HepG2 (cell line): ENCODE measurements at regions not wholly inside any gene's neighbourhood (a gene's known extent, or its start where the extent isn't known, plus 50 kb on each side); places are given as distances from the start of the nearest gene placed in this dataset.

Experiments used
- ATAC-seq: fragments of 200-7000 bp; cut with Tn5 transposase; 3 replicates; pipeline ENCODE4 v1.9.1; 2020; ENCODE audit warnings: mild to moderate bottlenecking, moderate library complexity
- BruUV-seq: library from RNA; stranded (reverse); fragments of 400-500 nt; replicated peaks from 2 replicates; lab custom pipeline; 2021; lab: Mats Ljungman, UMichigan
- CTCF ChIA-PET: fragments of 300-600 bp; formaldehyde crosslinking; extraction: SDS; loops from one replicate; lab custom pipeline; 2021; ENCODE audit warnings: low total read pairs, inconsistent platforms, low intra/inter-chr PET ratio; lab: Yijun Ruan, JAX
- POLR2A ChIA-PET: fragments of 350-600 bp; sonication (Branson Sonifier 250); formaldehyde crosslinking; loops from one replicate; lab custom pipeline; 2020; ENCODE audit warnings: antibody characterized with exemption, inconsistent platforms; lab: Yijun Ruan, JAX
- DNase-seq: peaks from one replicate; pipeline ENCODE4 v3.0.0-alpha.2; 2015; ENCODE audit warnings: low spot score
- FAIRE-seq: peaks from 3 replicates; lab custom pipeline; 2011; peaks lifted over from hg19 to GRCh38; lab: Jason Lieb, UNC
- H2AFZ ChIP-seq: one replicate; pipeline ENCODE4 v1.6.1; 2011; ENCODE audit warnings: low read length, inconsistent platforms
- H3K27ac ChIP-seq: fragments of 300-600 bp; 3 replicates; pipeline ENCODE4 v1.8.0; 2011; ENCODE audit warnings: mixed run types, mild to moderate bottlenecking, mixed read lengths, low read length, inconsistent platforms; ENCODE audit not compliant: insufficient read depth; ENCODE audit errors: extremely low read length
- H3K27me3 ChIP-seq, 2 experiments: fragments of 200-600 bp in 1 of 2; 2 replicates in 1 of 2; 3 replicates in 1 of 2; pipeline versions ENCODE4 v1.6.0 to v1.8.0; 2011; ENCODE audit warnings: low read length in 2 of 2, mild to moderate bottlenecking in 2 of 2, moderate library complexity in 2 of 2, inconsistent platforms in 1 of 2; ENCODE audit not compliant: insufficient read depth in 2 of 2, control insufficient read depth in 1 of 2
- H3K36me3 ChIP-seq, 2 experiments: fragments of 200-600 bp in 1 of 2; replicated peaks in 1 of 2; 2 replicates in 1 of 2; 3 replicates in 1 of 2; pipeline versions ENCODE4 v1.5.1 to v1.8.0; 2011; ENCODE audit warnings: low read length in 2 of 2, inconsistent platforms in 1 of 2; ENCODE audit not compliant: insufficient read depth in 2 of 2, control insufficient read depth in 1 of 2
- H3K4me1 ChIP-seq: 2 replicates; pipeline ENCODE4 v1.5.1; 2012; ENCODE audit warnings: low read length, inconsistent platforms; ENCODE audit not compliant: insufficient read depth
- H3K4me2 ChIP-seq: 2 replicates; pipeline ENCODE4 v1.6.0; 2011; ENCODE audit warnings: low read depth, low read length, inconsistent platforms
- H3K4me3 ChIP-seq, 3 experiments: fragments of 200-600 bp in 1 of 3; sonication (generic), shearing (Covaris generic) in 1 of 3; replicated peaks in 1 of 3; 2 replicates each; pipeline ENCODE4 v1.5.1; 2011 to 2016; ENCODE audit warnings: low read length in 3 of 3, inconsistent platforms in 2 of 3, low read depth in 2 of 3, mild to moderate bottlenecking in 2 of 3, control low read depth in 1 of 3, mixed read lengths in 1 of 3; ENCODE audit not compliant: insufficient read depth in 1 of 3
- H3K79me2 ChIP-seq: one replicate; pipeline ENCODE4 v1.6.1; 2011; ENCODE audit warnings: low read length, inconsistent platforms; ENCODE audit not compliant: insufficient read depth
- H3K9ac ChIP-seq: 2 replicates; pipeline ENCODE4 v1.6.0; 2011; ENCODE audit warnings: mild to moderate bottlenecking, low read depth, low read length, inconsistent platforms; ENCODE audit not compliant: insufficient read depth
- H3K9me3 ChIP-seq: 2 replicates; pipeline ENCODE4 v1.5.1; 2012; ENCODE audit warnings: mild to moderate bottlenecking, low read length
- H4K20me1 ChIP-seq: 2 replicates; pipeline ENCODE4 v1.6.0; 2011; ENCODE audit warnings: inconsistent platforms, mild to moderate bottlenecking, low read length, moderate library complexity; ENCODE audit not compliant: insufficient read depth
- BRF2 ChIP-seq: sonication (generic); formaldehyde crosslinking; IDR thresholded peaks from 2 replicates; pipeline ENCODE4 v1.8.1; 2022; ENCODE audit warnings: mild to moderate bottlenecking, missing genetic modification reagents
- DR1 ChIP-seq: sonication (generic); formaldehyde crosslinking; IDR thresholded peaks from 2 replicates; pipeline ENCODE4 v1.8.0; 2021; ENCODE audit warnings: mild to moderate bottlenecking, missing genetic modification reagents, inconsistent platforms
- ESRRA ChIP-seq: sonication (generic); formaldehyde crosslinking; IDR thresholded peaks from 2 replicates; pipeline ENCODE4 v1.5.1; 2020; ENCODE audit warnings: mild to moderate bottlenecking, low read depth, missing genetic modification reagents
- HNF4A ChIP-seq: sonication (generic); formaldehyde crosslinking; IDR thresholded peaks from 2 replicates; pipeline ENCODE4 v1.4.0; 2020; ENCODE audit warnings: missing genetic modification reagents
- KAT8 ChIP-seq: IDR thresholded peaks from 2 replicates; pipeline ENCODE4 v1.6.1; 2016; ENCODE audit warnings: missing genetic modification reagents, missing compliant biosample characterization
- MYPOP ChIP-seq: sonication (generic); formaldehyde crosslinking; IDR thresholded peaks from 2 replicates; pipeline ENCODE4 v1.8.1; 2023; ENCODE audit warnings: mild to moderate bottlenecking, moderate library complexity, missing genetic modification reagents
- RARA ChIP-seq: IDR thresholded peaks from 2 replicates; pipeline ENCODE4 v1.6.1; 2016; ENCODE audit warnings: missing genetic modification reagents, missing compliant biosample characterization
- THYN1 ChIP-seq: sonication (generic); formaldehyde crosslinking; IDR thresholded peaks from 2 replicates; pipeline ENCODE4 v1.8.1; 2023; ENCODE audit warnings: low read depth, mild to moderate bottlenecking, moderate library complexity, missing genetic modification reagents, borderline replicate concordance
- ZNF652 ChIP-seq: IDR thresholded peaks from 2 replicates; pipeline ENCODE4 v1.6.1; 2016; ENCODE audit warnings: low read depth, borderline replicate concordance
- ZNF839 ChIP-seq: sonication (generic); formaldehyde crosslinking; IDR thresholded peaks from 2 replicates; pipeline ENCODE4 v1.4.0; 2020; ENCODE audit warnings: missing genetic modification reagents, mild to moderate bottlenecking, borderline replicate concordance
- WGBS: methylation state at CpG from one replicate; pipeline ENCODE4 v1.1.6; 2017; ENCODE audit warnings: low lambda C conversion rate; 5-methylcytosine and 5-hydroxymethylcytosine counted together
- in situ Hi-C: cut with HindIII; loops from 2 replicates; pipeline ENCODE4 v1.10.0; 2017; ENCODE audit warnings: low pct_unique_long_range_greater_than_20kb; ENCODE audit not compliant: extremely low pct_ligation_motif_present
- intact Hi-C: fragments of 100-400 bp; cut with micrococcal nuclease; formaldehyde crosslinking; loops from one replicate; pipeline ENCODE4 v1.10.0; 2022; ENCODE audit not compliant: unreplicated experiment
- TF ChIP-seq, protein P1 (sequence below): IDR thresholded peaks from 2 replicates; pipeline ENCODE4 v1.6.1; 2018; ENCODE audit warnings: missing genetic modification reagents

- Histone ChIP-seq H2AFZ (no peak overlapping the region), H3K79me2 (no peaks in the 10 kb centered on the region), H3K36me3 (no peaks in the 10 kb centered on the region), H3K4me1 (no peaks in the 10 kb centered on the region), H3K9me3 (no peaks in the 10 kb centered on the region), H3K27me3 (no peaks in the 10 kb centered on the region), H3K4me3 (no peak overlapping the region), H3K4me2 (no peak overlapping the region), H4K20me1 (no peaks in the 10 kb centered on the region), H3K9ac (no peak overlapping the region), H3K27ac (no peak overlapping the region)
- ATAC-seq (no peak), DNase-seq (no peak), FAIRE-seq (no peak)
- TF ChIP-seq KAT8: no peak
- TF ChIP-seq ZNF652 (CRISPR knock-in tag): no peak
- no peak for TF ChIP-seq THYN1 (CRISPR knock-in tag)
- TF ChIP-seq, protein P1, sequence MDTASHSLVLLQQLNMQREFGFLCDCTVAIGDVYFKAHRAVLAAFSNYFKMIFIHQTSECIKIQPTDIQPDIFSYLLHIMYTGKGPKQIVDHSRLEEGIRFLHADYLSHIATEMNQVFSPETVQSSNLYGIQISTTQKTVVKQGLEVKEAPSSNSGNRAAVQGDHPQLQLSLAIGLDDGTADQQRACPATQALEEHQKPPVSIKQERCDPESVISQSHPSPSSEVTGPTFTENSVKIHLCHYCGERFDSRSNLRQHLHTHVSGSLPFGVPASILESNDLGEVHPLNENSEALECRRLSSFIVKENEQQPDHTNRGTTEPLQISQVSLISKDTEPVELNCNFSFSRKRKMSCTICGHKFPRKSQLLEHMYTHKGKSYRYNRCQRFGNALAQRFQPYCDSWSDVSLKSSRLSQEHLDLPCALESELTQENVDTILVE: no peak
- TF ChIP-seq DR1: no peak
- no peak for TF ChIP-seq ESRRA (CRISPR knock-in tag)
- TF ChIP-seq HNF4A (CRISPR knock-in tag): no peak
- TF ChIP-seq BRF2 (CRISPR knock-in tag): no peak
- TF ChIP-seq MYPOP (CRISPR knock-in tag): no peak
- no peak for TF ChIP-seq RARA (CRISPR knock-in tag)
- TF ChIP-seq ZNF839 (CRISPR knock-in tag): no peak
- intact Hi-C loops (no loop called here), in situ Hi-C loops (no loop called here)
- POLR2A ChIA-PET: no interaction called here
- BruUV-seq: no TSS peak
- CTCF ChIA-PET: no interaction called here
- 7% methylated on average over 1 of the region's 1 CpG for WGBS
These were observed 398.3 kb upstream of the DUSP10 start for GRCh38 chr1:222140206-222140605.
